Astrocyte of the spinal cord (primary cell): ENCODE measurements at regions not wholly inside any gene's neighbourhood (a gene's known extent, or its start where the extent isn't known, plus 50 kb on each side); places are given as distances from the start of the nearest gene placed in this dataset.
"Not testable (repeated sequence)": the region's sequence is repeated elsewhere in the genome, so short reads cannot be mapped to it uniquely, and the experiment has no call there.

Source experiments
- DNase-seq: peaks from one replicate; pipeline ENCODE4 v3.0.0; 2011; ENCODE audit warnings: low read depth, low spot score
- H3K4me3 ChIP-seq: 2 replicates; pipeline ENCODE4 v1.5.1; 2011; ENCODE audit warnings: low read depth, mild to moderate bottlenecking, low read length, moderate library complexity
- CTCF ChIP-seq: IDR thresholded peaks from 2 replicates; pipeline ENCODE4 v1.5.1; 2012; ENCODE audit warnings: low read depth, mild to moderate bottlenecking, low read length, inconsistent platforms
- in situ Hi-C: cut with HindIII; loops from 2 replicates; pipeline ENCODE4 v1.10.0; 2017; ENCODE audit warnings: low sequenced_read_pairs

GRCh38 chr10:59454171-59454919 lies 92.0 kb upstream of the FAM13C start:
- H3K4me3 ChIP-seq: no peak overlapping the region
- in situ Hi-C loops: no loop called here
- DNase-seq: no peak
- no peak for TF ChIP-seq CTCF

GRCh38 chr10:59448616-59449015 lies 86.3 kb upstream of the FAM13C start:
- no peak for TF ChIP-seq CTCF
- DNase-seq: no peak
- H3K4me3 ChIP-seq: no peak overlapping the region
- in situ Hi-C loops: no loop called here

GRCh38 chr10:59435707-59436106 lies 73.4 kb upstream of the FAM13C start:
- peak; percentile 2 for DNase-seq
- TF ChIP-seq CTCF: no peak
- in situ Hi-C loops: no loop called here
- H3K4me3 ChIP-seq: no peak overlapping the region

- peak; percentile 53 for DNase-seq
- no peak for TF ChIP-seq CTCF
- H3K4me3 ChIP-seq: no peak overlapping the region
- in situ Hi-C loops: no loop called here
Observed at GRCh38 chr10:59434463-59435321, 72.3 kb upstream of the FAM13C start.

GRCh38 chr10:59433720-59434428 lies 71.5 kb upstream of the FAM13C start:
- no peak overlapping the region for H3K4me3 ChIP-seq
- in situ Hi-C loops: no loop called here
- no peak for DNase-seq
- TF ChIP-seq CTCF: no peak

GRCh38 chr10:59432207-59432900 lies 70.0 kb upstream of the FAM13C start:
- peak; percentile 40 for DNase-seq
- in situ Hi-C loops: no loop called here
- TF ChIP-seq CTCF: no peak
- H3K4me3 ChIP-seq: no peak overlapping the region

GRCh38 chr10:59413795-59414194 lies 51.4 kb upstream of the FAM13C start:
- DNase-seq, in situ Hi-C loops: not testable (repeated sequence)

More at GRCh38 chr10:59413795-59414194, 51.4 kb upstream of the FAM13C start:
- not testable (repeated sequence) for H3K4me3 ChIP-seq
